DND-41 (cell line): ENCODE measurements at regions not wholly inside any gene's neighbourhood (a gene's known extent, or its start where the extent isn't known, plus 50 kb on each side); places are given as distances from the start of the nearest gene placed in this dataset.
A peak's percentile ranks its signal among the peaks of the same experiment; 100 is the strongest.

ENCODE experiments used
- ATAC-seq: fragments of 200-7000 bp; cut with Tn5 transposase; 3 replicates; pipeline ENCODE4 v1.9.1; 2021; ENCODE audit warnings: low read depth; ENCODE audit not compliant: insufficient read depth
- DNase-seq: peaks from one replicate; pipeline ENCODE4 v3.0.0-alpha.2; 2020
- H2AFZ ChIP-seq: 2 replicates; pipeline ENCODE4 v1.6.0; 2012; ENCODE audit warnings: low read depth, low read length
- H3K27ac ChIP-seq: 2 replicates; pipeline ENCODE4 v1.5.1; 2012; ENCODE audit warnings: low read length, inconsistent platforms
- H3K27me3 ChIP-seq: fragments of 200-600 bp; sonication (generic); 2 replicates; pipeline ENCODE4 v1.6.0; 2012; ENCODE audit warnings: low read length, mild to moderate bottlenecking, inconsistent platforms; ENCODE audit not compliant: insufficient read depth, poor library complexity
- H3K36me3 ChIP-seq: 2 replicates; pipeline ENCODE4 v1.5.1; 2012; ENCODE audit warnings: low read length, inconsistent platforms; ENCODE audit not compliant: insufficient read depth
- H3K4me1 ChIP-seq: 2 replicates; pipeline ENCODE4 v1.5.1; 2012; ENCODE audit warnings: mild to moderate bottlenecking, low read length; ENCODE audit not compliant: insufficient read depth
- H3K4me2 ChIP-seq: 2 replicates; pipeline ENCODE4 v1.6.0; 2012; ENCODE audit warnings: mild to moderate bottlenecking, moderate library complexity, low read length, inconsistent platforms; ENCODE audit not compliant: insufficient read depth
- H3K4me3 ChIP-seq, 2 experiments: fragments of 200-600 bp in 1 of 2; shearing (Covaris generic) in 1 of 2; 2 replicates each; pipeline ENCODE4 v1.5.1; 2012 to 2016; ENCODE audit warnings: inconsistent platforms in 2 of 2, low read length in 2 of 2, mild to moderate bottlenecking in 2 of 2, low read depth in 1 of 2, moderate library complexity in 1 of 2
- H3K79me2 ChIP-seq: 2 replicates; pipeline ENCODE4 v1.6.0; 2012; ENCODE audit warnings: low read length, inconsistent platforms; ENCODE audit not compliant: insufficient read depth
- H3K9ac ChIP-seq: 2 replicates; pipeline ENCODE4 v1.6.0; 2012; ENCODE audit warnings: low read depth, mild to moderate bottlenecking, inconsistent platforms, low read length, moderate library complexity
- H3K9me3 ChIP-seq: 2 replicates; pipeline ENCODE4 v1.5.1; 2012; ENCODE audit warnings: low read length, moderate library complexity, mild to moderate bottlenecking, inconsistent platforms; ENCODE audit not compliant: insufficient read depth, severe bottlenecking
- H4K20me1 ChIP-seq: 2 replicates; pipeline ENCODE4 v1.6.0; 2012; ENCODE audit warnings: low read length; ENCODE audit not compliant: insufficient read depth
- CTCF ChIP-seq: IDR thresholded peaks from 2 replicates; pipeline ENCODE4 v1.5.1; 2012; ENCODE audit warnings: borderline replicate concordance, low read length, moderate library complexity, mild to moderate bottlenecking; ENCODE audit not compliant: poor library complexity, severe bottlenecking; ENCODE audit errors: extremely low read depth
- EZH2 ChIP-seq: IDR thresholded peaks from 3 replicates; pipeline ENCODE4 v1.6.1; 2012; ENCODE audit warnings: borderline replicate concordance, low read depth, mild to moderate bottlenecking, moderate library complexity, low read length, inconsistent platforms; ENCODE audit not compliant: severe bottlenecking

GRCh38 chr2:8320311-8321066, 361.4 kb upstream of the ID2 start:
- H3K36me3 ChIP-seq: no peaks in the 10 kb centered on the region
- H3K27me3 ChIP-seq: no peaks in the 10 kb centered on the region
- no peak overlapping the region for H3K4me2 ChIP-seq
- H3K27ac ChIP-seq: no peak overlapping the region
- ATAC-seq (no peak), DNase-seq (no peak)
- no peaks in the 10 kb centered on the region for H3K79me2 ChIP-seq
- H3K9ac ChIP-seq: no peak overlapping the region
- H3K9me3 ChIP-seq: no peaks in the 10 kb centered on the region
- H4K20me1 ChIP-seq: no peaks in the 10 kb centered on the region
- no peak overlapping the region for H3K4me3 ChIP-seq
- TF ChIP-seq CTCF (no peak), EZH2 (no peak)
- H2AFZ ChIP-seq: no peak overlapping the region
- H3K4me1 ChIP-seq: peaks cover 20% of the 10 kb centered on the region

GRCh38 chr2:8322634-8323033, 359.2 kb upstream of the ID2 start:
- Histone ChIP-seq H3K27ac (no peak overlapping the region), H3K36me3 (no peaks in the 10 kb centered on the region), H4K20me1 (no peaks in the 10 kb centered on the region), H3K4me2 (no peak overlapping the region), H3K4me1 (peaks cover 25% of the 10 kb centered on the region), H3K27me3 (no peaks in the 10 kb centered on the region), H3K4me3 (no peak overlapping the region), H2AFZ (no peak overlapping the region), H3K79me2 (no peaks in the 10 kb centered on the region), H3K9ac (no peak overlapping the region), H3K9me3 (no peaks in the 10 kb centered on the region)
- ATAC-seq (no peak), DNase-seq (no peak)
- TF ChIP-seq CTCF (no peak), EZH2 (no peak)

GRCh38 chr2:8324164-8324856, 357.5 kb upstream of the ID2 start:
- Histone ChIP-seq H3K9me3 (no peaks in the 10 kb centered on the region), H3K27me3 (no peaks in the 10 kb centered on the region), H3K4me2 (peak overlapping the region; percentile 59), H3K9ac (peak overlapping the region; percentile 19; the same call in 1 of the 2 replicates), H3K27ac (peak overlapping the region; percentile 67), H3K4me1 (peaks cover 25% of the 10 kb centered on the region), H3K79me2 (no peaks in the 10 kb centered on the region), H3K36me3 (no peaks in the 10 kb centered on the region), H4K20me1 (no peaks in the 10 kb centered on the region), H2AFZ (peak overlapping the region; percentile 50), H3K4me3 (peak overlapping the region in 1 of 2 experiments; percentile 37; a peak in 2 of 4 replicates)
- DNase-seq: peak; percentile 73
- ATAC-seq: peak; percentile 89
- TF ChIP-seq EZH2 (no peak), CTCF (no peak)
